ENCODE measurements at regions not wholly inside any gene's neighbourhood (a gene's known extent, or its start where the extent isn't known, plus 50 kb on each side); places are given as distances from the start of the nearest gene placed in this dataset.

DNA sequence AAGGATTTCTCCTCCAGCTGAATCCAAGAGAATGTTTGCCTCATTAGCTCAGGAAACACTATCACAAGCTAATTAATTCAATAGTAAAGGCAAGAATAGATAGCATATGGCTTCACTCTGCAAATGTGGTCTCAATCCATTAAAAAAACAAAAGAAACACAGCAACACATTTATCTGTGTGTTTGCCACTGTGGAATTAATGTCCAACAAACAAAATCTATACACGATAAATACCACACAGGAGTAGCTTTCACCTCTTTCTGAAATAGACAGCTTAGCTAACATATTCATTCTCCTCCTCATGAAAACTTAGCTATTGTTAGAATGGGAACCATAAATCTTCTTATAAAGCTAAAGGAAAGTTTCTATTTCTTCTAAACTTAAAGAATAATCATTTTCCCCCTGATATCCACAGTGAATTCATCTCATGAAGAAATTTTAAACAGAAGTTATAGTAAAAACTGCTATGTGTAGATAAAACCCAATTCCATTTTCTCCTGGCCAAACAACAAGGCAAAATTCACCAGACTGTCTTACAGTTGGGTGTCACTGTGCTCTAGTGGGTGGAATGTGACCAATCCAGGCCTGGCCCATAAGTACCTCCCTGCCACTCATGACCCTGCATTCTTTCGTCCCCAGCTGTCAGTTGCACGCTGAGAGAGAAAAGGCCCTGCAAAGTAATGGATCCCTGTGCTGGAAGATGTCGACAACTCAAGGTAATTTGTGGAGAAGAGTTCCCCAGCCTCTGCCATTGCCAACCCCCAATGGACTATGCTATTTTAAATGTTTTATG, 92.9 kb upstream of the NRSN1 start:
- H3K4me3 ChIP-seq (ENCODE audit: low read depth in 1 of 2, low read length in 2 of 2) = no peak overlapping the region
- TF ChIP-seq, protein P1, sequence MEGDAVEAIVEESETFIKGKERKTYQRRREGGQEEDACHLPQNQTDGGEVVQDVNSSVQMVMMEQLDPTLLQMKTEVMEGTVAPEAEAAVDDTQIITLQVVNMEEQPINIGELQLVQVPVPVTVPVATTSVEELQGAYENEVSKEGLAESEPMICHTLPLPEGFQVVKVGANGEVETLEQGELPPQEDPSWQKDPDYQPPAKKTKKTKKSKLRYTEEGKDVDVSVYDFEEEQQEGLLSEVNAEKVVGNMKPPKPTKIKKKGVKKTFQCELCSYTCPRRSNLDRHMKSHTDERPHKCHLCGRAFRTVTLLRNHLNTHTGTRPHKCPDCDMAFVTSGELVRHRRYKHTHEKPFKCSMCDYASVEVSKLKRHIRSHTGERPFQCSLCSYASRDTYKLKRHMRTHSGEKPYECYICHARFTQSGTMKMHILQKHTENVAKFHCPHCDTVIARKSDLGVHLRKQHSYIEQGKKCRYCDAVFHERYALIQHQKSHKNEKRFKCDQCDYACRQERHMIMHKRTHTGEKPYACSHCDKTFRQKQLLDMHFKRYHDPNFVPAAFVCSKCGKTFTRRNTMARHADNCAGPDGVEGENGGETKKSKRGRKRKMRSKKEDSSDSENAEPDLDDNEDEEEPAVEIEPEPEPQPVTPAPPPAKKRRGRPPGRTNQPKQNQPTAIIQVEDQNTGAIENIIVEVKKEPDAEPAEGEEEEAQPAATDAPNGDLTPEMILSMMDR (IDR thresholded peaks at IDR 0.05; ENCODE audit: borderline replicate concordance, extremely low read depth, low read length, poor library complexity, severe bottlenecking) = no peak
- TF ChIP-seq EZH2 (IDR thresholded peaks at IDR 0.05; ENCODE audit: borderline replicate concordance, low read depth, low read length, severe bottlenecking) = no peak
- no peaks in the 10 kb centered on the region for H3K79me2 ChIP-seq (ENCODE audit: insufficient read depth, low read length)
- H3K36me3 ChIP-seq (ENCODE audit: insufficient read depth, low read length) = no peaks in the 10 kb centered on the region
- H2AFZ ChIP-seq (ENCODE audit: low read depth, low read length) = no peak overlapping the region
- no peak for ATAC-seq (ENCODE audit: insufficient read depth, low read depth)
- no peaks in the 10 kb centered on the region for H4K20me1 ChIP-seq (ENCODE audit: insufficient read depth, low read length)
- no peak for DNase-seq
- H3K4me1 ChIP-seq (ENCODE audit: insufficient read depth, low read length) = no peaks in the 10 kb centered on the region
- no peaks in the 10 kb centered on the region for H3K9me3 ChIP-seq (ENCODE audit: insufficient read depth, low read length, severe bottlenecking)
- H3K27ac ChIP-seq (ENCODE audit: low read length) = no peak overlapping the region
- H3K9ac ChIP-seq (ENCODE audit: low read depth, low read length) = no peak overlapping the region
- no peaks in the 10 kb centered on the region for H3K27me3 ChIP-seq (ENCODE audit: insufficient read depth, low read length, poor library complexity)
- H3K4me2 ChIP-seq (ENCODE audit: insufficient read depth, low read length) = no peak overlapping the region

DNA sequence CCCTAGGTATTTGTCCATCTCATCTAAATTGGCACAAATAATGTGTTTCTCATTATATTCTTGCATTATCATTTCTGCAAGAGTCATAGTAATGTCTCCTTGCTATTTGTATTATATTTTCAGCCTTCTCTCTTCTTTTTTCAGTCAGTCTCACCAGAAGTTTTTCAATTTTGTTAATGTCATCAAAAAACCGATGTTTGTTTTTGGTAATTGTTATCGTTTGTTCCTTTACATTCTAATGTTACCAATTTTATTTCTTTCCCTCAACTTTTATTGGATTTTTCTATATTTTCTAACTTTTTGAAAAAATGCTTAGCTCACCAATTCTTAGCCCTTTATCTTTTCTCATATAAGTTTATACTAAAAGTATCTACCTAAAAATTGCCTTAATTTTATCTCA, 82.2 kb upstream of the NRSN1 start:
- Histone ChIP-seq H4K20me1 (ENCODE audit: insufficient read depth, low read length) (no peaks in the 10 kb centered on the region), H2AFZ (ENCODE audit: low read depth, low read length) (no peak overlapping the region), H3K36me3 (ENCODE audit: insufficient read depth, low read length) (no peaks in the 10 kb centered on the region), H3K9me3 (ENCODE audit: insufficient read depth, low read length, severe bottlenecking) (no peaks in the 10 kb centered on the region), H3K4me1 (ENCODE audit: insufficient read depth, low read length) (no peaks in the 10 kb centered on the region), H3K27me3 (ENCODE audit: insufficient read depth, low read length, poor library complexity) (no peaks in the 10 kb centered on the region), H3K4me2 (ENCODE audit: insufficient read depth, low read length) (no peak overlapping the region), H3K4me3 (ENCODE audit: low read depth in 1 of 2, low read length in 2 of 2) (no peak overlapping the region), H3K27ac (ENCODE audit: low read length) (no peak overlapping the region), H3K79me2 (ENCODE audit: insufficient read depth, low read length) (no peaks in the 10 kb centered on the region), H3K9ac (ENCODE audit: low read depth, low read length) (no peak overlapping the region)
- TF ChIP-seq, protein P1 (IDR thresholded peaks at IDR 0.05; ENCODE audit: borderline replicate concordance, extremely low read depth, low read length, poor library complexity, severe bottlenecking) = no peak
- no peak for TF ChIP-seq EZH2 (IDR thresholded peaks at IDR 0.05; ENCODE audit: borderline replicate concordance, low read depth, low read length, severe bottlenecking)
- ATAC-seq (ENCODE audit: insufficient read depth, low read depth) (no peak), DNase-seq (no peak)

DNA sequence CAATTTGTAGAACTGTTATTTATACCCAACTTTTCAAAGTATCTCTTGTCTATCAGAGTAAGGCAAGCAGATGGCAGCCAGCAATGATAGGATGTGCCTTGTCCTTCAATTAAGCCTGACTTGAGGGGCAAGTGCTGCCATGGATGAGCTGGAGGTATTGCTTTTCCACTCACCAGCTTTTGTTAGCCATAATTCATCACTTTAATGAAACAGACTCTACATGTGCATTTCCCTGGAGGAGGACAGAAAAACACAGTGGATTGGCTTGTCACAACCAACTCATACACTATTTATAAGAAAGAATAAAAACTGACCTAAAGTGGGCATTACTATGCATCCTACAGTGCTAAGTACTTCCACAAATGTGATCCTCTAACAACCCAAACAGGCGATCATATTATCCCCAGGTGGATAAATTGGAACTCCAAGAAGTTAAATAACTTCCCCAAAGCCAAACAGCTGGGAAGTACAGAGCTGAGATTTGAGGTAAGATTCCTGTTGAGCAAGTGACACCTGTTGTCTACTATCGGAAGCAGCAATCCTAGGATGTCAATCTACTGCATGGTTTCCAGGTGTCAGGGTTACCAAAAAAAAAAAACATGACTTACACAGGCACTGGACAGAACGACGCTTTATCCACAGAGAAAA, 73.9 kb upstream of the NRSN1 start:
- Histone ChIP-seq H3K9me3 (ENCODE audit: insufficient read depth, low read length, severe bottlenecking) (no peaks in the 10 kb centered on the region), H3K4me1 (ENCODE audit: insufficient read depth, low read length) (no peaks in the 10 kb centered on the region), H3K4me2 (ENCODE audit: insufficient read depth, low read length) (no peak overlapping the region), H3K4me3 (ENCODE audit: low read depth in 1 of 2, low read length in 2 of 2) (no peak overlapping the region), H4K20me1 (ENCODE audit: insufficient read depth, low read length) (no peaks in the 10 kb centered on the region), H3K27me3 (ENCODE audit: insufficient read depth, low read length, poor library complexity) (no peaks in the 10 kb centered on the region), H3K27ac (ENCODE audit: low read length) (no peak overlapping the region), H3K79me2 (ENCODE audit: insufficient read depth, low read length) (no peaks in the 10 kb centered on the region), H3K36me3 (ENCODE audit: insufficient read depth, low read length) (no peaks in the 10 kb centered on the region), H2AFZ (ENCODE audit: low read depth, low read length) (no peak overlapping the region), H3K9ac (ENCODE audit: low read depth, low read length) (no peak overlapping the region)
- no peak for ATAC-seq (ENCODE audit: insufficient read depth, low read depth)
- TF ChIP-seq, protein P1 (IDR thresholded peaks at IDR 0.05; ENCODE audit: borderline replicate concordance, extremely low read depth, low read length, poor library complexity, severe bottlenecking) = no peak
- TF ChIP-seq EZH2 (IDR thresholded peaks at IDR 0.05; ENCODE audit: borderline replicate concordance, low read depth, low read length, severe bottlenecking) = no peak
- DNase-seq = no peak

Measured in DND-41 (cell line).